ENCODE measurements at regions not wholly inside any gene's neighbourhood (a gene's known extent, or its start where the extent isn't known, plus 50 kb on each side); places are given as distances from the start of the nearest gene placed in this dataset.

DNA sequence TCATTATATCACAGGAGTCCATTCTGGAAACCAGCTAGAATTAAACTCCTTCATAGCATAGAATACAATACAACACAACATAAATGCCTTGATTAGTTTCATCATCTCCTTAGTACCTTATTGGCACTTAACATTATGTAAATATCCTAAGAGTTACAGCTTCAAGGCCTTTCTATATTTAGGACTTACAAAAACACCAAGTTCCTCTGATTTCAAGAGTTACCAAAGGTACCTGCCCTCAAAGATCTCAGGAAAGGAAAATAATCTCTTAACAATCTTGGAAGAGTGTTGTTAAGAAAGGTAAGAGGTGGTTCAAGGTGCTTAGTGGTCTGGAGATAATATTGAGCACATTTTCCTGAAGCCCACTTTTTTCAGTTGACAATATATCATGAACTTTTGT, 477.7 kb downstream of the IGSF11 start:
- TF ChIP-seq CTCF (IDR thresholded peaks at IDR 0.05), result no peak
- intact Hi-C loops (cut with DNase I), result no loop called here
- ATAC-seq, result peak; percentile 80

DNA sequence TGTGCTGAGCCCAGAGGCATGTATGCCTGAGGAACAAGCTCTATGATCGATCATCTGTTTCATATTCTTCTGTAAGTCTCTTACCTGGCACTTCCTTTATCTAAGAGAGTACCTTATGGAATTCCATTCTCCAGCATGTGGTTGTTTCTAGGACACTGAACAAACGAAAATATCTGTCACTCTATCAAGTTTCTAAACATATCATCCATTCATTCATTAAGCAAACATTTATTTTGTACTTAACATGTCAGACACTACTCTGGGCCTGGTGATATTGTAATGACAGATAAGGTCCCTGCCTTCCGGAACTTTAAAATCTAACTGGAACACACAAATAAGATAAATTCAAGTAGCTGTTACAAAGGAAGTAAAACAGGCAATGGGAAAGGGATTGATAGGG, 477.1 kb downstream of the IGSF11 start:
- Histone ChIP-seq H3K9me3 (no peaks in the 10 kb centered on the region), H3K4me3 (no peak overlapping the region), H3K27me3 (peaks cover 0 to 5% of the 10 kb centered on the region in 2 donors), H3K4me1 (no peaks in the 10 kb centered on the region), H3K36me3 (no peaks in the 10 kb centered on the region), H3K27ac (no peak overlapping the region)
- intact Hi-C loops (cut with DNase I), result no loop called here
- peak; percentile 78 for ATAC-seq
- TF ChIP-seq CTCF (IDR thresholded peaks at IDR 0.05), result no peak
- DNase-seq, result no peak

More for the DNA sequence above, 477.7 kb downstream of the IGSF11 start:
- Histone ChIP-seq H3K4me3 (no peak overlapping the region), H3K9me3 (no peaks in the 10 kb centered on the region), H3K27ac (no peak overlapping the region), H3K27me3 (peaks cover 0 to 5% of the 10 kb centered on the region in 2 donors), H3K4me1 (no peaks in the 10 kb centered on the region), H3K36me3 (no peaks in the 10 kb centered on the region)
- no peak for DNase-seq

DNA sequence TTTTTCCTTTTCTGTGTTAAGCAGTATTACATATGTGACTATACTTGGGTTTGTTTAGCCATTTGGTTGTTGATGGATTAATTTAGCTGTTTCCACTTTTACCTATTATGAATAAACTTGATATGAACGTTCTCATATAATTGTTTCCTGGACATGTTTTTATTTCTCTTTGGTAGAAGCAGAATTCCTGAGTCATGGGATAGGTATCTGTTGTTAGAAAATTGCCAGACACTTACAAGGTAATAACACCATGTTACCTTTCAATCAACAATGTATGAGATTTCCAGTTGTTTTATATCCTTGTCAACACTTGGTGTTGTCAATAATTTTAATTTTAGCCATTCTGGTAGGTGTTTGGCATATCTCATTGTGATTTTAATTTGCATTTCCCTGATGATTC, 475.4 kb downstream of the IGSF11 start:
- Histone ChIP-seq H3K36me3 (no peaks in the 10 kb centered on the region), H3K4me1 (no peaks in the 10 kb centered on the region), H3K4me3 (no peak overlapping the region), H3K9me3 (no peaks in the 10 kb centered on the region), H3K27ac (no peak overlapping the region), H3K27me3 (peaks cover 0 to 5% of the 10 kb centered on the region in 2 donors)
- no peak for TF ChIP-seq CTCF (IDR thresholded peaks at IDR 0.05)
- DNase-seq (no peak), ATAC-seq (no peak)
- intact Hi-C loops (cut with DNase I), result no loop called here

DNA sequence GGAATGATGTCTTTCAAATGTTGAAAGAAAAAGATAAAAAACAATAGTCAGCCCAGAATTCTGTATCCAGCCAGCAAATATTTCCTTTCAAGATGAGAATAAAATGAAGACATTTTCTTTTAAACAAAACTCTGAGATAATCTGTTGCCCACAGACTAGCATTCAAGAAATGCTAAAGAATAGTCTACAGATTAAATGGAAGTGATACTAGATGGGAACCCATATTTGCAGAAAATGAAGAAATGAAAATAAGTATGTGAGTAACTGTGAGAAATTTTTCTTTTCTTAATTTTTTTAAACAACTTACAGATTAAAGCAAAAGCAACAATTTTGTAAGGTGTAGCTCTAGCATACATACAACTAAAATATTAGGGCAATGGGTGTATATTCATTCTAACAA, 469.8 kb downstream of the IGSF11 start:
- no peak for TF ChIP-seq CTCF (IDR thresholded peaks at IDR 0.05)
- Histone ChIP-seq H3K4me1 (no peaks in the 10 kb centered on the region), H3K9me3 (peaks cover 0 to 4% of the 10 kb centered on the region in 2 donors), H3K36me3 (no peaks in the 10 kb centered on the region), H3K4me3 (no peak overlapping the region), H3K27me3 (peaks cover 0 to 5% of the 10 kb centered on the region in 2 donors), H3K27ac (no peak overlapping the region)
- DNase-seq (no peak), ATAC-seq (no peak)
- intact Hi-C loops (cut with DNase I), result no loop called here

- peaks cover 0 to 10% of the 10 kb centered on the region in 2 donors for H3K9me3 ChIP-seq
- ATAC-seq (no peak), DNase-seq (peak in 1 of 4 donors; percentile 16)
- no peak for TF ChIP-seq CTCF (IDR thresholded peaks at IDR 0.05)
- H3K27me3 ChIP-seq, result no peaks in the 10 kb centered on the region
- H3K27ac ChIP-seq, result no peak overlapping the region
- intact Hi-C loops (cut with DNase I), result no loop called here
- H3K4me1 ChIP-seq, result no peaks in the 10 kb centered on the region
- no peak overlapping the region for H3K4me3 ChIP-seq
- no peaks in the 10 kb centered on the region for H3K36me3 ChIP-seq
Measured at GRCh38 chr3:118573912-118574311, 460.7 kb downstream of the IGSF11 start.
